GM12873 (cell line): ENCODE measurements at regions not wholly inside any gene's neighbourhood (a gene's known extent, or its start where the extent isn't known, plus 50 kb on each side); places are given as distances from the start of the nearest gene placed in this dataset.

ENCODE experiments used
- TF ChIP-seq, protein P1 (sequence below): IDR thresholded peaks from 2 replicates; pipeline ENCODE4 v1.5.1; 2012; ENCODE audit warnings: low read depth, mild to moderate bottlenecking, moderate library complexity, low read length, control low read depth; ENCODE audit not compliant: insufficient read depth; ENCODE audit errors: missing control alignments

DNA sequence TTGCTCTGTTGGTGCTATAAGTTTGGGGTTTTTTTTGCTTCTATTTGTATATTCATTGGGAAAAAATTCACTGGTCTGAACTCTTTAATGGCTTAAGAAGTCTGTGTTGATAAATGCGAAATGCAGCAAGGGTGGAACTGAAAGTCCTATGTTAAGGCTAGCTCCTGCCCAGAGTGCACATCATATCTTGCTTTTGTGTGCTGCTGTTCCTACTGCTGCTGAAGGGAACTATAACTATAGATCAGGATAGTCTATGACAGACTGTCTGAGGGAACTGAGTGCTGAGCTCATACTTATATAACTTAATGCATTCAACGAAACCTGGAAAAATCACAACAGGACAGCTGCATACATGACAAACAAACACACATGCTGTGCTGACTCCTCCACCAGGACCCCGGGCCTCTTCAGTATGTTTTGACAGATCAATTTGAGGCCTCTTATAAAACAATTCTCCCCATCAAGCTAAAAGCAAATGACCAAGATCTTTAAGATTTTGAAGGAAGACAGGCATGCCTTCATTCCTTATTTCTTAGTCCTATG lies 1031.5 kb upstream of the ADGRL2 start:
- TF ChIP-seq, protein P1, sequence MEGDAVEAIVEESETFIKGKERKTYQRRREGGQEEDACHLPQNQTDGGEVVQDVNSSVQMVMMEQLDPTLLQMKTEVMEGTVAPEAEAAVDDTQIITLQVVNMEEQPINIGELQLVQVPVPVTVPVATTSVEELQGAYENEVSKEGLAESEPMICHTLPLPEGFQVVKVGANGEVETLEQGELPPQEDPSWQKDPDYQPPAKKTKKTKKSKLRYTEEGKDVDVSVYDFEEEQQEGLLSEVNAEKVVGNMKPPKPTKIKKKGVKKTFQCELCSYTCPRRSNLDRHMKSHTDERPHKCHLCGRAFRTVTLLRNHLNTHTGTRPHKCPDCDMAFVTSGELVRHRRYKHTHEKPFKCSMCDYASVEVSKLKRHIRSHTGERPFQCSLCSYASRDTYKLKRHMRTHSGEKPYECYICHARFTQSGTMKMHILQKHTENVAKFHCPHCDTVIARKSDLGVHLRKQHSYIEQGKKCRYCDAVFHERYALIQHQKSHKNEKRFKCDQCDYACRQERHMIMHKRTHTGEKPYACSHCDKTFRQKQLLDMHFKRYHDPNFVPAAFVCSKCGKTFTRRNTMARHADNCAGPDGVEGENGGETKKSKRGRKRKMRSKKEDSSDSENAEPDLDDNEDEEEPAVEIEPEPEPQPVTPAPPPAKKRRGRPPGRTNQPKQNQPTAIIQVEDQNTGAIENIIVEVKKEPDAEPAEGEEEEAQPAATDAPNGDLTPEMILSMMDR = no peak

DNA sequence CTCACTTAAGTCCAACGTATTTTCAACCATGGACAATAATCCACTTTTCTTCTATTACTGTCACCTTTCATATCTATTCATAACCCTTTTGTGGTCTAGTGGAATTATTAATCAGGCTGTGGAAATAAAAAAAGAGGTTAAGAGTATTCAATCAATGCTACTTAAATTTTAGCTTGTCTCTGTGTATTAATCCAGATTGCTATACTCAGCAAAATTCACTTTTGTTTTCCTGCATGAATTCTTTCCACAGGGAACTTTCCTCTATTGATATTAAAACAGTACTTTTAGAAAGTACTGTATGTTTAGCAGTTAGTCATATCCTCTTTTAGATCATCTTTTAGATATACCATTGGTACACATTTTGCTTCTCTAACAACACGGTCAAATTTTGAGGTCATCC lies 1033.0 kb upstream of the ADGRL2 start:
- TF ChIP-seq, protein P1 = no peak

DNA sequence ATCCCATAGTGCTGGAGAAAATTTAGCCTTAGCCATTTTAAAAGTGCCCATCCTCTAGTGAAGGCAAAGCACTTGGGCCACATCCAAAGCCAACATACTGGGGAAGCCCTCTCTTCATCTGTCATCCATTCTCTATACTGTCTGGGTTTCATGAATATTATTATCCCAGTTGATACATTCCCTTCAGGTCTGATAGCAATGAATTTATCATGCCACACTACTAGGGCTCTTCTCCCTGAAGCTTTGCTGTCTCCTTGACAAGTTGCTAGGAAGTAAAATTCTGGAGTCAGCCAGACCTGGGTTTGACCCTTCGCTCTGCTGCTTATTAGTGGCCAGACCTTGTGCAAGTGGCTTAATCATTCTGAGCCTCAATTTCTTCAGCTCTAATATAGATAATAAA lies 1041.4 kb upstream of the ADGRL2 start:
- TF ChIP-seq, protein P1 = no peak

DNA sequence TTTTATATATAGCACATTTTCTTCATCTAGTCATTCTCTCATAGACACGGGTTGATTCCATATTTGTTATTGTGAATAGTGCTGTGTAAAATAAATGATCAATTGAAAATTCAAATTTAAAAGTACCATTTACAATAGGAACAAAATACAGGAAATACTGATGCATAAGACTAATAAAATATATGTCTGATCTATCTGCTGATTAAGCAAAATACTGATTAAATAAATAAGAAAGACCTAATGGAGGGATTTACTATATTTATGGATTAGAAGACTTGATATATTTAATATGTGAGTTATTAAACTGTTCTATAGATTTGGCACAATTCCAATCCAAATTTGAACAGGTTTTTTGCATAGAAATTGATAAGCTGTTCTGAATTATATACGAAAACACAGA lies 1044.8 kb upstream of the ADGRL2 start:
- TF ChIP-seq, protein P1 = no peak

DNA sequence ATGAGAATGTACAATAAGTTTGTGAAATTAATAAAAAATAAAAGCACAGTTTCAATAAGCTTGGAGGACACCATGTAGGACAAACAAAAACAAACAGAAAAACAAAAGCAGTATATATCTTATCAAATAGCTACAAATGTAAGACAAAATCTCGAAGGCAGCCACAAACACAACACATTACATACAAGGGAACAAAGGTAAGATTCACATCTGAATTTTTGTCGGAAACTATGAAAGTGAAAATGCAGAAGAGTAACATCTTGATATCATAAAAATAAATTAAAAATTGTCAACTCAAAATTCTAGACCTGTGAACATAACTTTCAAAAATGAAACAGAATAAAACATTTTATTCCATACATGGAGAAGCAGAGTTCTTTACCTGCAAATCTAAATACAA lies 1049.5 kb upstream of the ADGRL2 start:
- TF ChIP-seq, protein P1 = no peak

DNA sequence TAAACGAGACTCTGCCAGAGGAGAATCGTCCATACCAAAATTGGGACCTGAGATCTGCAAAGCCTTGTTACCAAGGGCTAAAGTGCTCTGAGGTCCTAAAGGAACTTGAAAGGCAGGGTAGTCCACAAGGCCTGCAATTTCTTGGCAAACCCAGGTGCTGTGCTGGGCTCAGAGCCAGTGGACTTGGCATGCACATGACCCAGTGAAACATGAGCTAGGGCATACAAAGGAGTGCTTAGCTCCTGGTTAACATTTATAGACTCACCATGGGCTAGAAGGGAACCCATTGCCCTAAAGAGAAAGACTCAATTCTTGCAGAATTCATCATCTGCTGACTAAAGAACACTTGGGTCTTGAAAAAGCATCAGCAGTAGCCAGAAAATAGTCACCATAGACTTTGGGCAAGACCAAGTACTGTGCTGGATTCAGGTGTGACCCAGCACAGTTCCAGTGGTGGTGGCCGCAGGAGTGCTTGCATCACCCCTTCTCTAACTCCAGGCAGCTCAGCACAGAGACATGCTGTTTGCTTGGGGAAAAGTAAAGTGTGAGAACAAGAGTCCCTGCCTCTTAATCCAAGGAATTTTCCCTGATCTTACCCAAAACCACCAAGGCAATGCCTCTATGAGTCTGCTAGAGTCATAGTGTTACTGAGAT lies 1069.4 kb upstream of the ADGRL2 start:
- TF ChIP-seq, protein P1 = no peak

DNA sequence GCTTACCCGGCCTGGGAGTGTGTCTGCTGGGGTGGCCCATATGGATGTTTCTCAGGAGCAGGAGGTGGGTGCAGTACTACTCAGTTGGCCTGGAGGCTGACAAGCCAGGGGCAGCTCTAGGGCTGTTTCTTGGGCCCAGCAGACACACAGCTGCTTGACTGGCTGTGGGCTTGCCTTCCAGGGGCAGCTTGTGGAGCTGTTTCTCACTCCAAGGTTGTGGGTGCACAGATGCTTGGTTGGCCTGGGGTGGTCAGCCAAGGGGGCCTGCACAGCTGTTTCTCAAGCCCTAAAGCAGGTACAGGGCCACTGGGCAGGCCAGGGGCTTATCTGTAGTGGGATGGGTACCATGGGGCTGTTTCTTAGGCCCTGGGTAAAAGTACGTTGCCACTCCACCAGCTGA lies 1078.1 kb upstream of the ADGRL2 start:
- TF ChIP-seq, protein P1 = no peak
